Natural killer cell (primary cell): ENCODE measurements at regions not wholly inside any gene's neighbourhood (a gene's known extent, or its start where the extent isn't known, plus 50 kb on each side); places are given as distances from the start of the nearest gene placed in this dataset.

Experiments used
- ATAC-seq, 3 donors: fragments of 150-1000 bp in 2 of 3; fragments of 200-7000 bp in 1 of 3; cut with Tn5 transposase; 1 replicate in 1 of 3; 2 replicates in 2 of 3; pipeline ENCODE4 v1.10.0; 2021; ENCODE audit warnings: mild to moderate bottlenecking in 2 of 3, moderate library complexity in 2 of 3
- DNase-seq, 2 donors: peaks; one replicate each; pipeline versions ENCODE4 v3.0.0 to v3.0.0-alpha.2; 2013 to 2021; ENCODE audit warnings: mixed read lengths in 1 of 2
- H3K27ac ChIP-seq: one replicate; pipeline ENCODE4 v1.5.1; 2013; ENCODE audit warnings: mild to moderate bottlenecking, low read length
- H3K27me3 ChIP-seq: one replicate; pipeline ENCODE4 v1.6.1; 2013; ENCODE audit warnings: low read length; ENCODE audit not compliant: control insufficient read depth, insufficient read depth
- H3K36me3 ChIP-seq: one replicate; pipeline ENCODE4 v1.6.1; 2013; ENCODE audit warnings: low read length; ENCODE audit not compliant: control insufficient read depth, insufficient read depth
- H3K4me1 ChIP-seq: one replicate; pipeline ENCODE4 v1.6.1; 2013; ENCODE audit warnings: low read length; ENCODE audit not compliant: control insufficient read depth, insufficient read depth
- H3K4me3 ChIP-seq: one replicate; pipeline ENCODE4 v1.5.1; 2013; ENCODE audit warnings: low read length
- H3K9me3 ChIP-seq: one replicate; pipeline ENCODE4 v1.6.1; 2013; ENCODE audit warnings: low read length; ENCODE audit not compliant: control insufficient read depth, insufficient read depth
- H3K27ac Mint-ChIP-seq, 2 donors: one replicate each; pipeline ENCODE4 v1.8.0; 2022; ENCODE audit warnings: mild to moderate bottlenecking in 2 of 2, mixed read lengths in 2 of 2, moderate library complexity in 1 of 2
- H3K27me3 Mint-ChIP-seq, 2 donors: one replicate each; pipeline ENCODE4 v1.8.0; 2022; ENCODE audit warnings: low read depth in 2 of 2, mixed read lengths in 2 of 2
- H3K36me3 Mint-ChIP-seq: one replicate; pipeline ENCODE4 v1.8.0; 2022; ENCODE audit warnings: mixed read lengths
- H3K4me1 Mint-ChIP-seq, 2 donors: one replicate each; pipeline ENCODE4 v1.8.0; 2022; ENCODE audit warnings: mixed read lengths in 2 of 2
- H3K4me3 Mint-ChIP-seq: one replicate; pipeline ENCODE4 v1.8.0; 2022; ENCODE audit warnings: mild to moderate bottlenecking, moderate library complexity, mixed read lengths
- H3K9me3 Mint-ChIP-seq, 2 donors: one replicate each; pipeline ENCODE4 v1.8.0; 2022; ENCODE audit warnings: mixed read lengths in 2 of 2
- CTCF ChIP-seq: fragments of 200-600 bp; IDR thresholded peaks from one replicate; pipeline ENCODE4 v1.8.0; 2022; ENCODE audit warnings: antibody characterized with exemption
- WGBS: methylation state at CpG from one replicate; pipeline ENCODE4 v1.1.7; 2013; ENCODE audit warnings: missing lambda C conversion rate; ENCODE audit not compliant: insufficient coverage; 5-methylcytosine and 5-hydroxymethylcytosine counted together
- intact Hi-C: fragments of 100-400 bp; cut with micrococcal nuclease; formaldehyde crosslinking; loops from one replicate; pipeline ENCODE4 v1.14.2; 2022

GRCh38 chr19:31749231-31749630 lies 400.0 kb upstream of the TSHZ3 start:
- ATAC-seq (no peak), DNase-seq (no peak)
- intact Hi-C loops: no loop called here
- H3K9me3 ChIP-seq: no peaks in the 10 kb centered on the region
- no peaks in the 10 kb centered on the region for H3K36me3 ChIP-seq
- H3K27me3 Mint-ChIP-seq: peaks cover 2 to 8% of the 10 kb centered on the region in 2 donors
- no peaks in the 10 kb centered on the region for H3K27me3 ChIP-seq
- H3K4me1 Mint-ChIP-seq: no peaks in the 10 kb centered on the region
- no peak overlapping the region for H3K4me3 ChIP-seq
- no peak overlapping the region for H3K27ac Mint-ChIP-seq
- 88% methylated on average over 8 of the region's 8 CpGs for WGBS
- no peaks in the 10 kb centered on the region for H3K9me3 Mint-ChIP-seq
- no peak overlapping the region for H3K27ac ChIP-seq
- H3K36me3 Mint-ChIP-seq: no peaks in the 10 kb centered on the region
- TF ChIP-seq CTCF: no peak
- H3K4me3 Mint-ChIP-seq: no peak overlapping the region
- no peaks in the 10 kb centered on the region for H3K4me1 ChIP-seq

GRCh38 chr19:31759359-31759758 lies 410.1 kb upstream of the TSHZ3 start:
- no peak for TF ChIP-seq CTCF
- Mint-ChIP-seq H3K4me3 (no peak overlapping the region), H3K36me3 (no peaks in the 10 kb centered on the region), H3K27me3 (peaks cover 0 to 13% of the 10 kb centered on the region in 2 donors), H3K27ac (no peak overlapping the region), H3K9me3 (no peaks in the 10 kb centered on the region), H3K4me1 (no peaks in the 10 kb centered on the region)
- no peak overlapping the region for H3K27ac ChIP-seq
- ATAC-seq (no peak), DNase-seq (no peak)
- intact Hi-C loops: no loop called here
- peaks cover 5% of the 10 kb centered on the region for H3K9me3 ChIP-seq
- WGBS: 83% methylated on average over 4 of the region's 4 CpGs
- no peaks in the 10 kb centered on the region for H3K36me3 ChIP-seq
- no peaks in the 10 kb centered on the region for H3K4me1 ChIP-seq
- H3K27me3 ChIP-seq: no peaks in the 10 kb centered on the region
- H3K4me3 ChIP-seq: no peak overlapping the region

GRCh38 chr19:31761281-31761913 lies 412.2 kb upstream of the TSHZ3 start:
- Histone ChIP-seq H3K36me3 (no peaks in the 10 kb centered on the region), H3K27me3 (no peaks in the 10 kb centered on the region), H3K4me1 (no peaks in the 10 kb centered on the region), H3K9me3 (peaks cover 7% of the 10 kb centered on the region), H3K4me3 (no peak overlapping the region), H3K27ac (no peak overlapping the region)
- intact Hi-C loops: no loop called here
- H3K9me3 Mint-ChIP-seq: no peaks in the 10 kb centered on the region
- ATAC-seq: no peak
- H3K27me3 Mint-ChIP-seq: peaks cover 8 to 15% of the 10 kb centered on the region in 2 donors
- no peaks in the 10 kb centered on the region for H3K36me3 Mint-ChIP-seq
- no peaks in the 10 kb centered on the region for H3K4me1 Mint-ChIP-seq
- no peak for TF ChIP-seq CTCF
- H3K4me3 Mint-ChIP-seq: no peak overlapping the region
- H3K27ac Mint-ChIP-seq: no peak overlapping the region
- 76% methylated on average over 15 of the region's 15 CpGs for WGBS
- no peak for DNase-seq

GRCh38 chr19:31770223-31770622 lies 421.0 kb upstream of the TSHZ3 start:
- H3K36me3 ChIP-seq: no peaks in the 10 kb centered on the region
- peaks cover 7 to 14% of the 10 kb centered on the region in 2 donors for H3K27me3 Mint-ChIP-seq
- no peaks in the 10 kb centered on the region for H3K4me1 Mint-ChIP-seq
- H3K27ac ChIP-seq: no peak overlapping the region
- ATAC-seq (no peak), DNase-seq (no peak)
- H3K36me3 Mint-ChIP-seq: no peaks in the 10 kb centered on the region
- H3K4me3 Mint-ChIP-seq: no peak overlapping the region
- no peak overlapping the region for H3K4me3 ChIP-seq
- no peaks in the 10 kb centered on the region for H3K9me3 Mint-ChIP-seq
- TF ChIP-seq CTCF: no peak
- intact Hi-C loops: no loop called here
- no peaks in the 10 kb centered on the region for H3K9me3 ChIP-seq
- no peaks in the 10 kb centered on the region for H3K27me3 ChIP-seq
- H3K4me1 ChIP-seq: no peaks in the 10 kb centered on the region
- no peak overlapping the region for H3K27ac Mint-ChIP-seq
- 76% methylated on average over 4 of the region's 4 CpGs for WGBS
